ENCODE measurements at regions not wholly inside any gene's neighbourhood (a gene's known extent, or its start where the extent isn't known, plus 50 kb on each side); places are given as distances from the start of the nearest gene placed in this dataset.

- Histone ChIP-seq H3K4me1 (ENCODE audit: control insufficient read depth in 2 of 3, insufficient read depth in 2 of 3, low read depth in 1 of 3, low read length in 3 of 3) (peaks cover 0 to 6% (median 0%) of the 10 kb centered on the region in 3 donors), H3K9ac (ENCODE audit: low read length in 3 of 3) (no peak overlapping the region), H3K9me3 (ENCODE audit: control insufficient read depth in 2 of 3, insufficient read depth in 1 of 3, low read length in 3 of 3) (no peaks in the 10 kb centered on the region), H3K36me3 (ENCODE audit: control insufficient read depth in 2 of 3, insufficient read depth in 3 of 3, low read length in 3 of 3) (no peaks in the 10 kb centered on the region), H3K4me3 (ENCODE audit: low read length in 3 of 3) (no peak overlapping the region), H3K27ac (ENCODE audit: low read depth in 2 of 2, low read length in 2 of 2) (no peak overlapping the region), H3K27me3 (ENCODE audit: control insufficient read depth, insufficient read depth, low read length) (no peaks in the 10 kb centered on the region)
- FAIRE-seq (no peak), DNase-seq (peak in 1 of 5 donors; percentile 15)
- intact Hi-C loops (cut with DNase I) = no loop called here
- TF ChIP-seq CTCF (IDR thresholded peaks at IDR 0.05; ENCODE audit: borderline replicate concordance, extremely low read depth, insufficient read depth) = no peak
Measured at GRCh38 chr20:23244156-23244915, 106.3 kb upstream of the NXT1 start.

DNA sequence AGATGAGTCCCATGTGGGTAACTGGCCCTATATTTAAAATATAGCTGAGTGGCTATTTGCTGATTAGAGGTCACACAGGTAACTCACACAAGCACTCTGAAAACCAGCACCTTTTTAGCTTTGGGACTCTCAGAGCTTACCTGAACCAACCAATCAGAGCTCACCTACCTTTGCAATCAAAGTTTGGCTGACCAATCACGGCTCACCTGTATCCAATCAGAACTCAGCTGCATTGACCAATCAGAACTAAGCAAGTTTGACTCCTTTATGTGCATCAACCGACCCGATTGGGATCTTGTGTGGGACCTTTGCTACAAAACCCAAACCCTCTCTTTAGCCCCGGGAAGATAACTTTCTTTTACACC lies 106.8 kb upstream of the NXT1 start:
- no peak for TF ChIP-seq CTCF (IDR thresholded peaks at IDR 0.05; ENCODE audit: borderline replicate concordance, extremely low read depth, insufficient read depth)
- no peak overlapping the region for H3K27ac ChIP-seq (ENCODE audit: low read depth in 2 of 2, low read length in 2 of 2)
- no peaks in the 10 kb centered on the region for H3K36me3 ChIP-seq (ENCODE audit: control insufficient read depth in 2 of 3, insufficient read depth in 3 of 3, low read length in 3 of 3)
- no peak overlapping the region for H3K9ac ChIP-seq (ENCODE audit: low read length in 3 of 3)
- H3K9me3 ChIP-seq (ENCODE audit: control insufficient read depth in 2 of 3, insufficient read depth in 1 of 3, low read length in 3 of 3) = no peaks in the 10 kb centered on the region
- no peaks in the 10 kb centered on the region for H3K27me3 ChIP-seq (ENCODE audit: control insufficient read depth, insufficient read depth, low read length)
- FAIRE-seq (no peak), DNase-seq (no peak)
- intact Hi-C loops (cut with DNase I) = no loop called here
- H3K4me3 ChIP-seq (ENCODE audit: low read length in 3 of 3) = no peak overlapping the region
- peaks cover 0 to 6% (median 0%) of the 10 kb centered on the region in 3 donors for H3K4me1 ChIP-seq (ENCODE audit: control insufficient read depth in 2 of 3, insufficient read depth in 2 of 3, low read depth in 1 of 3, low read length in 3 of 3)

DNA sequence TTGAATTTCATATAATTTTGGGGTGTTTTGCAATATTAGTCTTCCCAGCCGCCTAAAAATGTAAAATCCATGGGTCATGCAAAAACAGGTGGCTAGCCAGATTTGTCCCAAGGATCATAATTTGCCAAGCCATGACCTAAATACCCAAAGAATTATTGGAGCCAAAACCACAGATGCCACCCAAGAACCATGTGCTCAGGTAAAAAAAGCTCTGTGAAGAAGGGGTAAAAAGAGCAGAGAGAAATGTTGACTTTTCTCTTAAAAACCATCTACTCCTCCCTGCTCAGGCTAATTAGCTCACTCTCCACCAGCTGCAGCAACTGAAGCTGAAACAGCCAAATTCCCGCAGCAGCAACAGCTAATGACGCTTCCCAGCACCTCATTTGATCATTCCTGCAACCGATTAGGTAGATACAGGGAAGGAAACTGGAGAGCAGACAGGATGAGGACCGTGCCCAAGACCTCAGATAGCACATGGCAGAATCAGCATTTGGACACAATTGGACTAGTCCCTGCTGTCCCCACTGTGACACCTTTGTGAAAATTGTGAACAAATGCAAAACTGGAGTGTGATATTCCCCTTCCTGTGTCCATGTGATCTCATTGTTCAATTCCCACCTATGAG lies 107.9 kb upstream of the NXT1 start:
- Histone ChIP-seq H3K36me3 (ENCODE audit: control insufficient read depth in 2 of 3, insufficient read depth in 3 of 3, low read length in 3 of 3) (no peaks in the 10 kb centered on the region), H3K4me1 (ENCODE audit: control insufficient read depth in 2 of 3, insufficient read depth in 2 of 3, low read depth in 1 of 3, low read length in 3 of 3) (peaks cover 0 to 6% (median 0%) of the 10 kb centered on the region in 3 donors), H3K9ac (ENCODE audit: low read length in 3 of 3) (no peak overlapping the region), H3K4me3 (ENCODE audit: low read length in 3 of 3) (no peak overlapping the region), H3K27ac (ENCODE audit: low read depth in 2 of 2, low read length in 2 of 2) (no peak overlapping the region), H3K27me3 (ENCODE audit: control insufficient read depth, insufficient read depth, low read length) (no peaks in the 10 kb centered on the region), H3K9me3 (ENCODE audit: control insufficient read depth in 2 of 3, insufficient read depth in 1 of 3, low read length in 3 of 3) (no peaks in the 10 kb centered on the region)
- no peak for DNase-seq
- no peak for TF ChIP-seq CTCF (IDR thresholded peaks at IDR 0.05; ENCODE audit: borderline replicate concordance, extremely low read depth, insufficient read depth)
- no peak for FAIRE-seq
- intact Hi-C loops (cut with DNase I) = no loop called here

Measured in kidney (tissue), 13 donors.